PC-3 (cell line): ENCODE measurements at regions not wholly inside any gene's neighbourhood (a gene's known extent, or its start where the extent isn't known, plus 50 kb on each side); places are given as distances from the start of the nearest gene placed in this dataset.

ENCODE experiments used
- ATAC-seq: fragments of 200-7000 bp; cut with Tn5 transposase; 2 replicates; pipeline ENCODE4 v1.9.1; 2020; ENCODE audit warnings: mild to moderate bottlenecking, moderate library complexity
- BruUV-seq: library from RNA; stranded (reverse); fragments of 400-500 nt; replicated peaks from 2 replicates; lab custom pipeline; 2021; lab: Mats Ljungman, UMichigan
- CTCF ChIA-PET: fragments of 300-600 bp; sonication (Branson Sonifier 250); formaldehyde crosslinking; loops from one replicate; lab custom pipeline; 2022; ENCODE audit warnings: antibody characterized with exemption; lab: Charles Lee
- POLR2A ChIA-PET: fragments of 300-600 bp; sonication (Branson Sonifier 250); formaldehyde crosslinking; loops from one replicate; lab custom pipeline; 2022; ENCODE audit warnings: antibody characterized with exemption; ENCODE audit not compliant: unreplicated experiment; lab: Charles Lee
- DNase-seq: peaks from one replicate; pipeline ENCODE4 v3.0.0-alpha.2; 2015
- H2AFZ ChIP-seq: fragments of 300-600 bp; sonication (generic); 2 replicates; pipeline ENCODE4 v1.6.0; 2016; ENCODE audit warnings: antibody characterized with exemption, low read length
- H3F3A ChIP-seq: fragments of 300-600 bp; sonication (generic); one replicate; pipeline ENCODE4 v1.6.0; 2017; ENCODE audit warnings: antibody characterized with exemption, low read length, control low read depth, mild to moderate bottlenecking; ENCODE audit not compliant: unreplicated experiment
- H3K27ac ChIP-seq: fragments of 300-600 bp; sonication (generic); 2 replicates; pipeline ENCODE4 v1.5.1; 2016; ENCODE audit warnings: mild to moderate bottlenecking, low read length
- H3K27me3 ChIP-seq: fragments of 300-600 bp; sonication (generic); 2 replicates; pipeline ENCODE4 v1.6.1; 2016; ENCODE audit warnings: low read length, mixed read lengths
- H3K36me3 ChIP-seq: fragments of 300-600 bp; sonication (generic); 2 replicates; pipeline ENCODE4 v1.6.1; 2016; ENCODE audit warnings: low read depth, mixed run types, low read length, mixed read lengths
- H3K4me1 ChIP-seq: fragments of 300-600 bp; sonication (generic); 2 replicates; pipeline ENCODE4 v1.5.1; 2016; ENCODE audit warnings: low read length; ENCODE audit not compliant: insufficient read depth
- H3K4me2 ChIP-seq: fragments of 300-600 bp; sonication (generic); 2 replicates; pipeline ENCODE4 v1.6.0; 2016; ENCODE audit warnings: low read length
- H3K4me3 ChIP-seq: fragments of 300-600 bp; sonication (generic); 2 replicates; pipeline ENCODE4 v1.5.1; 2016; ENCODE audit warnings: mild to moderate bottlenecking, low read length, mixed read lengths
- H3K79me2 ChIP-seq: fragments of 300-600 bp; sonication (generic); 2 replicates; pipeline ENCODE4 v1.6.1; 2017; ENCODE audit warnings: low read length, mixed read lengths
- H3K9ac ChIP-seq: fragments of 300-600 bp; sonication (generic); 2 replicates; pipeline ENCODE4 v1.6.0; 2016; ENCODE audit warnings: mild to moderate bottlenecking, low read length
- H3K9me2 ChIP-seq: fragments of 300-600 bp; sonication (generic); replicated peaks from 2 replicates; pipeline ENCODE4 v1.6.1; 2016; ENCODE audit warnings: mixed run types, low read length, mixed read lengths
- H3K9me3 ChIP-seq: fragments of 300-600 bp; sonication (generic); 2 replicates; pipeline ENCODE4 v1.6.1; 2016; ENCODE audit warnings: low read length, mixed read lengths
- H4K20me1 ChIP-seq: fragments of 300-600 bp; sonication (generic); 2 replicates; pipeline ENCODE4 v1.6.1; 2016; ENCODE audit warnings: low read length, mixed read lengths
- EZH2 ChIP-seq: fragments of 300-600 bp; sonication (generic); IDR thresholded peaks from one replicate; pipeline ENCODE4 v1.6.1; 2017; ENCODE audit warnings: antibody characterized with exemption, mild to moderate bottlenecking, low read length; ENCODE audit not compliant: unreplicated experiment
- EZH2phosphoT487 ChIP-seq: fragments of 300-600 bp; sonication (generic); IDR thresholded peaks from 2 replicates; pipeline ENCODE4 v1.6.1; 2018; ENCODE audit warnings: mild to moderate bottlenecking, antibody characterized with exemption, low read length, borderline replicate concordance
- intact Hi-C: fragments of 100-400 bp; cut with micrococcal nuclease; formaldehyde crosslinking; loops from 2 replicates; pipeline ENCODE4 v1.9.0; 2023
- TF ChIP-seq, protein P1 (sequence below): fragments of 300-600 bp; sonication (generic); conservative IDR thresholded peaks from 2 replicates; pipeline ENCODE4 v1.5.1; 2017; ENCODE audit warnings: antibody characterized with exemption, low read depth, mild to moderate bottlenecking, low read length

DNA sequence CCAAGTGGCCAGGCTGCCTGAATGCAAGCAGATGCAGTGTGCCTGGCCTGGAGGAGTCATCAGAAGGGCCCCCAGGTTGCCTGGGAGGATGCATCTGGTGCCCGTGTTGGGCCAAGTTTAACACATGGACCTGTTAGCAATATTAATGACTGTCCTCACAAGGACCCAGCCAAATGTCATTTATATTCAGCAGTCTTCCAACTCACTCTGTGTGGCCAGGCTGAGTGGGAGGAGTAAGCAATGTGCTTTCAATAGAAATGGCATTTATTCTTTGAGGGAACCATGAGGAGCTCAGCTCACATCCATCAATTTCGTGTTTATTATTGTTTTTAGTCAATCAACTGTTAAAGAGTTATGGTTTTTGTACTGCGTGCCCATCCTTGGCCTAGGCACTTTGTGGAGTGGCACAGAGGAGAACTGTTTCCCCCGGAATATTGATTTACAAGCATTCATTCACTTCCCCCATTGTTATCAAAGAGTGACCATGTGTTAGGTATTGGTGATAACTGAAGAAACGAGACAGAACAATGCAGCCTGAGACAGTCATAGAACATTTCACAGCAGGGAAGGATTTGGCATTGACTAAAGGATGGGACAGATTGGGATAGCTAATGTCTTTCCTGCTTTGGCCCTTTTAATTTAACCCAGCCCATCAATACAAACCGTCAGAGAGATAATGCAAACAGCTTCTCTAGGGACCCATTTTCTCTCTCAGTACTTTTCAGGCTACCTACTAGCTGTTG is 725.2 kb downstream of the TSN start:
- intact Hi-C loops = no loop called here
- POLR2A ChIA-PET = no interaction called here
- Histone ChIP-seq H3K27ac (no peak overlapping the region), H3F3A (no peaks in the 10 kb centered on the region), H4K20me1 (no peaks in the 10 kb centered on the region), H3K4me3 (no peak overlapping the region), H3K27me3 (no peaks in the 10 kb centered on the region), H3K36me3 (no peaks in the 10 kb centered on the region), H3K79me2 (no peaks in the 10 kb centered on the region), H3K9me2 (no peaks in the 10 kb centered on the region), H3K9me3 (no peaks in the 10 kb centered on the region), H3K4me1 (no peaks in the 10 kb centered on the region), H2AFZ (no peak overlapping the region), H3K4me2 (no peak overlapping the region), H3K9ac (no peak overlapping the region)
- no peak for DNase-seq
- no peak for TF ChIP-seq EZH2phosphoT487
- TF ChIP-seq, protein P1, sequence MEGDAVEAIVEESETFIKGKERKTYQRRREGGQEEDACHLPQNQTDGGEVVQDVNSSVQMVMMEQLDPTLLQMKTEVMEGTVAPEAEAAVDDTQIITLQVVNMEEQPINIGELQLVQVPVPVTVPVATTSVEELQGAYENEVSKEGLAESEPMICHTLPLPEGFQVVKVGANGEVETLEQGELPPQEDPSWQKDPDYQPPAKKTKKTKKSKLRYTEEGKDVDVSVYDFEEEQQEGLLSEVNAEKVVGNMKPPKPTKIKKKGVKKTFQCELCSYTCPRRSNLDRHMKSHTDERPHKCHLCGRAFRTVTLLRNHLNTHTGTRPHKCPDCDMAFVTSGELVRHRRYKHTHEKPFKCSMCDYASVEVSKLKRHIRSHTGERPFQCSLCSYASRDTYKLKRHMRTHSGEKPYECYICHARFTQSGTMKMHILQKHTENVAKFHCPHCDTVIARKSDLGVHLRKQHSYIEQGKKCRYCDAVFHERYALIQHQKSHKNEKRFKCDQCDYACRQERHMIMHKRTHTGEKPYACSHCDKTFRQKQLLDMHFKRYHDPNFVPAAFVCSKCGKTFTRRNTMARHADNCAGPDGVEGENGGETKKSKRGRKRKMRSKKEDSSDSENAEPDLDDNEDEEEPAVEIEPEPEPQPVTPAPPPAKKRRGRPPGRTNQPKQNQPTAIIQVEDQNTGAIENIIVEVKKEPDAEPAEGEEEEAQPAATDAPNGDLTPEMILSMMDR = no peak
- BruUV-seq = no TSS peak
- CTCF ChIA-PET = no interaction called here
- ATAC-seq = no peak

DNA sequence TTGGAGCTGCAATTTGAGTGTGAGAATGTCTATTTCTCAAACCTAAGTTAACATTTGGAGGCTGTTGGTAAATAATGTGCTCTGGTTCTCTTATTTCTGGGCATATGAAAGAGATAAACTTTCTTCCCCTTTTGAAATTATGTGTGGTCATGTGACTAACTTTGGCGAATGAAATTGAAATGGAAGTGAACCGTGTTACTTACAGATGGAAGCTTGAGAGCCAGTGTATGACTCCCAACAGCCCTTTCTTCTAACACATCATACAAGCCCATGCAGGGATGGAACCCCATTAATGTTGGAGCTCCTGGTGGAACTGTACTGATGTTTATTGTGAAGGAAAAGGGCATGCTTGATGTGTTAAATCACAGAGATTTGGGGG is 725.8 kb downstream of the TSN start:
- TF ChIP-seq EZH2 = no peak
- TF ChIP-seq, protein P1 = no peak
- TF ChIP-seq EZH2phosphoT487 = no peak
- no peaks in the 10 kb centered on the region for H3K27me3 ChIP-seq
- no peak overlapping the region for H3K4me3 ChIP-seq
- no peak for ATAC-seq
- intact Hi-C loops = no loop called here
- no peak overlapping the region for H3K27ac ChIP-seq
- H3K79me2 ChIP-seq = no peaks in the 10 kb centered on the region
- H3K9me3 ChIP-seq = no peaks in the 10 kb centered on the region
- CTCF ChIA-PET = no interaction called here
- H3F3A ChIP-seq = no peaks in the 10 kb centered on the region
- BruUV-seq = no TSS peak
- H3K4me2 ChIP-seq = no peak overlapping the region
- POLR2A ChIA-PET = no interaction called here
- H3K4me1 ChIP-seq = no peaks in the 10 kb centered on the region
- no peaks in the 10 kb centered on the region for H3K36me3 ChIP-seq
- H3K9me2 ChIP-seq = no peaks in the 10 kb centered on the region
- H4K20me1 ChIP-seq = no peaks in the 10 kb centered on the region
- no peak overlapping the region for H2AFZ ChIP-seq
- no peak overlapping the region for H3K9ac ChIP-seq
- no peak for DNase-seq

DNA sequence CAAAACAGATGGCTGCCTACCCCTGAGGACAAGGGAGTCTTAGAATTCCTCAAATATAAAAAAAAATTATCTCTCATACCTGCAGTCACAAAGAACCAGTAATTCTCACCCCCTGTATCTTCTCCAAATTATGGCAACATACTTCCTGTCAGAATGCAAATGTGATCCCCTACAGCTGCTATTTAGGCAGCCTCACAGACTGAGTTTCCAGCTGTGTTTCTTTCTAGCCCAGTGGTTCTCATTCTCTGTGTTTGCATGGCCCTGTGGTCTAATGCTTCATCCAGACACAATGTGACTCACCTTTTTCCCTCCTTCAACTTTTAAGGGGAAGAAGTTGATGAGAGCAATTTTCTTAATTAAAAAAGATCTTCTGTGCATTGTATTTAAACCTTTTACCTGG is 726.3 kb downstream of the TSN start:
- no peak overlapping the region for H3K27ac ChIP-seq
- no peaks in the 10 kb centered on the region for H3F3A ChIP-seq
- H3K4me1 ChIP-seq = no peaks in the 10 kb centered on the region
- no peaks in the 10 kb centered on the region for H3K79me2 ChIP-seq
- H4K20me1 ChIP-seq = no peaks in the 10 kb centered on the region
- no peak overlapping the region for H3K4me3 ChIP-seq
- CTCF ChIA-PET = no interaction called here
- ATAC-seq (no peak), DNase-seq (peak; percentile 3)
- no TSS peak for BruUV-seq
- H3K9ac ChIP-seq = no peak overlapping the region
- no peak overlapping the region for H2AFZ ChIP-seq
- no peaks in the 10 kb centered on the region for H3K9me2 ChIP-seq
- intact Hi-C loops = no loop called here
- POLR2A ChIA-PET = no interaction called here
- no peaks in the 10 kb centered on the region for H3K36me3 ChIP-seq
- no peaks in the 10 kb centered on the region for H3K27me3 ChIP-seq
- H3K9me3 ChIP-seq = no peaks in the 10 kb centered on the region
- TF ChIP-seq EZH2phosphoT487 (no peak), EZH2 (no peak)
- TF ChIP-seq, protein P1 = no peak
- H3K4me2 ChIP-seq = no peak overlapping the region
